PC-3 (cell line): ENCODE measurements at regions not wholly inside any gene's neighbourhood (a gene's known extent, or its start where the extent isn't known, plus 50 kb on each side); places are given as distances from the start of the nearest gene placed in this dataset.

Experiments used
- ATAC-seq: fragments of 200-7000 bp; cut with Tn5 transposase; 2 replicates; pipeline ENCODE4 v1.9.1; 2020; ENCODE audit warnings: mild to moderate bottlenecking, moderate library complexity
- BruUV-seq: library from RNA; stranded (reverse); fragments of 400-500 nt; replicated peaks from 2 replicates; lab custom pipeline; 2021; lab: Mats Ljungman, UMichigan
- CTCF ChIA-PET: fragments of 300-600 bp; sonication (Branson Sonifier 250); formaldehyde crosslinking; loops from one replicate; lab custom pipeline; 2022; ENCODE audit warnings: antibody characterized with exemption; lab: Charles Lee
- POLR2A ChIA-PET: fragments of 300-600 bp; sonication (Branson Sonifier 250); formaldehyde crosslinking; loops from one replicate; lab custom pipeline; 2022; ENCODE audit warnings: antibody characterized with exemption; ENCODE audit not compliant: unreplicated experiment; lab: Charles Lee
- DNase-seq: peaks from one replicate; pipeline ENCODE4 v3.0.0-alpha.2; 2015
- H2AFZ ChIP-seq: fragments of 300-600 bp; sonication (generic); 2 replicates; pipeline ENCODE4 v1.6.0; 2016; ENCODE audit warnings: antibody characterized with exemption, low read length
- H3F3A ChIP-seq: fragments of 300-600 bp; sonication (generic); one replicate; pipeline ENCODE4 v1.6.0; 2017; ENCODE audit warnings: antibody characterized with exemption, low read length, control low read depth, mild to moderate bottlenecking; ENCODE audit not compliant: unreplicated experiment
- H3K27ac ChIP-seq: fragments of 300-600 bp; sonication (generic); 2 replicates; pipeline ENCODE4 v1.5.1; 2016; ENCODE audit warnings: mild to moderate bottlenecking, low read length
- H3K27me3 ChIP-seq: fragments of 300-600 bp; sonication (generic); 2 replicates; pipeline ENCODE4 v1.6.1; 2016; ENCODE audit warnings: low read length, mixed read lengths
- H3K36me3 ChIP-seq: fragments of 300-600 bp; sonication (generic); 2 replicates; pipeline ENCODE4 v1.6.1; 2016; ENCODE audit warnings: low read depth, mixed run types, low read length, mixed read lengths
- H3K4me1 ChIP-seq: fragments of 300-600 bp; sonication (generic); 2 replicates; pipeline ENCODE4 v1.5.1; 2016; ENCODE audit warnings: low read length; ENCODE audit not compliant: insufficient read depth
- H3K4me2 ChIP-seq: fragments of 300-600 bp; sonication (generic); 2 replicates; pipeline ENCODE4 v1.6.0; 2016; ENCODE audit warnings: low read length
- H3K4me3 ChIP-seq: fragments of 300-600 bp; sonication (generic); 2 replicates; pipeline ENCODE4 v1.5.1; 2016; ENCODE audit warnings: mild to moderate bottlenecking, low read length, mixed read lengths
- H3K79me2 ChIP-seq: fragments of 300-600 bp; sonication (generic); 2 replicates; pipeline ENCODE4 v1.6.1; 2017; ENCODE audit warnings: low read length, mixed read lengths
- H3K9ac ChIP-seq: fragments of 300-600 bp; sonication (generic); 2 replicates; pipeline ENCODE4 v1.6.0; 2016; ENCODE audit warnings: mild to moderate bottlenecking, low read length
- H3K9me2 ChIP-seq: fragments of 300-600 bp; sonication (generic); replicated peaks from 2 replicates; pipeline ENCODE4 v1.6.1; 2016; ENCODE audit warnings: mixed run types, low read length, mixed read lengths
- H3K9me3 ChIP-seq: fragments of 300-600 bp; sonication (generic); 2 replicates; pipeline ENCODE4 v1.6.1; 2016; ENCODE audit warnings: low read length, mixed read lengths
- H4K20me1 ChIP-seq: fragments of 300-600 bp; sonication (generic); 2 replicates; pipeline ENCODE4 v1.6.1; 2016; ENCODE audit warnings: low read length, mixed read lengths
- EZH2 ChIP-seq: fragments of 300-600 bp; sonication (generic); IDR thresholded peaks from one replicate; pipeline ENCODE4 v1.6.1; 2017; ENCODE audit warnings: antibody characterized with exemption, mild to moderate bottlenecking, low read length; ENCODE audit not compliant: unreplicated experiment
- EZH2phosphoT487 ChIP-seq: fragments of 300-600 bp; sonication (generic); IDR thresholded peaks from 2 replicates; pipeline ENCODE4 v1.6.1; 2018; ENCODE audit warnings: mild to moderate bottlenecking, antibody characterized with exemption, low read length, borderline replicate concordance
- intact Hi-C: fragments of 100-400 bp; cut with micrococcal nuclease; formaldehyde crosslinking; loops from 2 replicates; pipeline ENCODE4 v1.9.0; 2023
- TF ChIP-seq, protein P1 (sequence below): fragments of 300-600 bp; sonication (generic); conservative IDR thresholded peaks from 2 replicates; pipeline ENCODE4 v1.5.1; 2017; ENCODE audit warnings: antibody characterized with exemption, low read depth, mild to moderate bottlenecking, low read length

DNA sequence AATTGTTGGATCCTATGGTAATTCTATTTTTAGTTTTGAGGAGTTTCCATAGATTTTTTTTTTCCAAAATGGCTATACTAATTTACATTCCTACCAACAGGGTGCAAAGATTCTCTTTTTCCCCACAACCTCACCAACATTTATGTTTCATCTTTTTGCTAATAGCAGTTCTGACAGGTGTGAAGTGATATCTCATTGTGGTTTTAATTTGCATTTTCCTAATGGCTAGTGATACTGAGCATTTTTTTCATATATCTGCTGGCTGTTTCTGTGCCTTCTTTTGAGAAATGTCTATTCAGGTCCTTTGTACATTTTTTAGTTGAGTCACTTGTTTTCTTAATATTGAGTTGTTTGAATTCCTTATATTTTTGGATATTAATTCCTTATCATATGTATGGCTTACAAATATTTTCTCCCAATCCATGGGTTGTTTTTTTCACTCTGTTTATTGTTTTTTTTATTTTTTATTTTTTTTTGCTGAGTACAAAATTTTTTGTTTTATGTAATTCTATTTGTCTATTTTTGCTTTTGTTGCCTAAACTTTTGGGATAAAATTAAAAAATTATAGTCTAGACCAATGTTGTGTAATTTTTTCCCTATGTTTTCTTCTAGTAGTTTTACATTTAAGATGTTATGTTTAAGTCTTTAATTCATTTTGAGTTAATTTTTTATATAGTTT lies 205.9 kb upstream of the ADCY1 start:
- no peak overlapping the region for H3K4me2 ChIP-seq
- no peak for ATAC-seq
- no peaks in the 10 kb centered on the region for H4K20me1 ChIP-seq
- TF ChIP-seq EZH2phosphoT487 (no peak), EZH2 (no peak)
- TF ChIP-seq, protein P1, sequence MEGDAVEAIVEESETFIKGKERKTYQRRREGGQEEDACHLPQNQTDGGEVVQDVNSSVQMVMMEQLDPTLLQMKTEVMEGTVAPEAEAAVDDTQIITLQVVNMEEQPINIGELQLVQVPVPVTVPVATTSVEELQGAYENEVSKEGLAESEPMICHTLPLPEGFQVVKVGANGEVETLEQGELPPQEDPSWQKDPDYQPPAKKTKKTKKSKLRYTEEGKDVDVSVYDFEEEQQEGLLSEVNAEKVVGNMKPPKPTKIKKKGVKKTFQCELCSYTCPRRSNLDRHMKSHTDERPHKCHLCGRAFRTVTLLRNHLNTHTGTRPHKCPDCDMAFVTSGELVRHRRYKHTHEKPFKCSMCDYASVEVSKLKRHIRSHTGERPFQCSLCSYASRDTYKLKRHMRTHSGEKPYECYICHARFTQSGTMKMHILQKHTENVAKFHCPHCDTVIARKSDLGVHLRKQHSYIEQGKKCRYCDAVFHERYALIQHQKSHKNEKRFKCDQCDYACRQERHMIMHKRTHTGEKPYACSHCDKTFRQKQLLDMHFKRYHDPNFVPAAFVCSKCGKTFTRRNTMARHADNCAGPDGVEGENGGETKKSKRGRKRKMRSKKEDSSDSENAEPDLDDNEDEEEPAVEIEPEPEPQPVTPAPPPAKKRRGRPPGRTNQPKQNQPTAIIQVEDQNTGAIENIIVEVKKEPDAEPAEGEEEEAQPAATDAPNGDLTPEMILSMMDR = no peak
- ChIA-PET POLR2A (no interaction called here), CTCF (no interaction called here)
- no peak overlapping the region for H3K27ac ChIP-seq
- no peaks in the 10 kb centered on the region for H3K4me1 ChIP-seq
- H3K4me3 ChIP-seq = no peak overlapping the region
- peaks cover 4% of the 10 kb centered on the region; the same call in 1 of the 2 replicates for H3K27me3 ChIP-seq
- intact Hi-C loops = no loop called here
- no peaks in the 10 kb centered on the region for H3K9me2 ChIP-seq
- H3F3A ChIP-seq = no peaks in the 10 kb centered on the region
- H2AFZ ChIP-seq = no peak overlapping the region
- H3K9ac ChIP-seq = no peak overlapping the region
- DNase-seq = no peak
- no peaks in the 10 kb centered on the region for H3K9me3 ChIP-seq
- H3K36me3 ChIP-seq = no peaks in the 10 kb centered on the region
- BruUV-seq = no TSS peak
- no peaks in the 10 kb centered on the region for H3K79me2 ChIP-seq

DNA sequence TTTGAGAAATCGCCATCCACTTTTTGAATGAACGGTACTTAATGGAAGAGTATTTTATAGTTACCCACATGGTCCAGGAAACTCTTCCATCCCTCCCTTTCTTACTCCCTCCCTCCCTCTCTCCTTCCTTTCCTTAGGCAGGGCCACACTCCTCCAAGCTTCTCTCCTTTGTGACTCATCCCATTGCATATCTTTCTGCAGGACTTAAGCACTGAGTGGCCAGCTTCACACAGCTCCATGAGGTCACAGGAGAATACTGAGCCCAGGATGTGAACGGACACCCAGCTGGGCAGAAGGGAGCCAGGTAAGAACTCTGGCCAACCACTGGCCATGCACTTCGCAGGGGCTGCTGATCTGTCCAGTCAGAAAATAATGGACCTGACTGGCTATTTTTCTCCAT lies 189.7 kb upstream of the ADCY1 start:
- H3K36me3 ChIP-seq = no peaks in the 10 kb centered on the region
- H4K20me1 ChIP-seq = no peaks in the 10 kb centered on the region
- no peak overlapping the region for H2AFZ ChIP-seq
- H3K4me1 ChIP-seq = peaks cover 8% of the 10 kb centered on the region; the same call in 1 of the 2 replicates
- H3K4me2 ChIP-seq = no peak overlapping the region
- TF ChIP-seq EZH2 (no peak), EZH2phosphoT487 (no peak)
- TF ChIP-seq, protein P1 = no peak
- no peaks in the 10 kb centered on the region for H3K9me3 ChIP-seq
- no peak overlapping the region for H3K4me3 ChIP-seq
- intact Hi-C loops = no loop called here
- no peaks in the 10 kb centered on the region for H3K79me2 ChIP-seq
- ChIA-PET CTCF (interaction anchor here (0.6 kb wide), 1 partner anchor 470 kb away, joined by 4 read pairs; no protein-coding TSS in a partner anchor), POLR2A (no interaction called here)
- ATAC-seq (peak; percentile 98), DNase-seq (peak; percentile 58)
- BruUV-seq = no TSS peak
- H3K9me2 ChIP-seq = no peaks in the 10 kb centered on the region
- H3K27ac ChIP-seq = no peak overlapping the region
- no peaks in the 10 kb centered on the region for H3F3A ChIP-seq
- no peak overlapping the region for H3K9ac ChIP-seq
- no peaks in the 10 kb centered on the region for H3K27me3 ChIP-seq

DNA sequence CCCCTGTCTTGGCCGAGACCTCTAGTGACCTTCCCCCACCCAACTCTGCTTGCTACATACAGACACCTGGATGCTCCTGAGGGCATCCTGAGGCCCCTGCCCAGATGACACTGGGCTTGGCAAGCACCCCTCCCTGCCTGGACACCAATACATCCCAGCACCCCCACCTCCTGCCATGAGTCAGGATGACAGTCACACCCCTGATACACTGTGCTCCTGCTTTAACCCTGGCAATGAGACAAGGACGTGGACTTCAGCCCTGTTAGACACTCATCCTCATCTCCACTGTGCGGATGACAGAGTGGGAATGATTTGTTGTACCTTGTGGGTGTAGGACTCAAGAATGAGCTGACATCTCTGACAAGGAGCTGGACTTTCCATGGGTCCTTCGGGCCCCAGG lies 186.3 kb upstream of the ADCY1 start:
- ChIA-PET CTCF (interaction anchor here (0.6 kb wide), 1 partner anchor 36 kb away, joined by 3 read pairs; no protein-coding TSS in a partner anchor), POLR2A (no interaction called here)
- BruUV-seq = no TSS peak
- Histone ChIP-seq H3K4me3 (no peak overlapping the region), H3K36me3 (no peaks in the 10 kb centered on the region), H3K27ac (no peak overlapping the region), H3K9me2 (no peaks in the 10 kb centered on the region), H3K9ac (no peak overlapping the region), H3K9me3 (no peaks in the 10 kb centered on the region), H3K27me3 (no peaks in the 10 kb centered on the region), H4K20me1 (no peaks in the 10 kb centered on the region), H3F3A (no peaks in the 10 kb centered on the region), H3K4me2 (no peak overlapping the region), H3K4me1 (peaks cover 8% of the 10 kb centered on the region; the same call in 1 of the 2 replicates), H2AFZ (no peak overlapping the region), H3K79me2 (no peaks in the 10 kb centered on the region)
- DNase-seq = peak; percentile 9
- TF ChIP-seq EZH2phosphoT487 = no peak
- TF ChIP-seq, protein P1 = no peak
- no peak for TF ChIP-seq EZH2
- intact Hi-C loops = no loop called here
- no peak for ATAC-seq
